ENCODE measurements at regions not wholly inside any gene's neighbourhood (a gene's known extent, or its start where the extent isn't known, plus 50 kb on each side); places are given as distances from the start of the nearest gene placed in this dataset.
"Not testable (repeated sequence)": the region's sequence is repeated elsewhere in the genome, so short reads cannot be mapped to it uniquely, and the experiment has no call there.

DNA sequence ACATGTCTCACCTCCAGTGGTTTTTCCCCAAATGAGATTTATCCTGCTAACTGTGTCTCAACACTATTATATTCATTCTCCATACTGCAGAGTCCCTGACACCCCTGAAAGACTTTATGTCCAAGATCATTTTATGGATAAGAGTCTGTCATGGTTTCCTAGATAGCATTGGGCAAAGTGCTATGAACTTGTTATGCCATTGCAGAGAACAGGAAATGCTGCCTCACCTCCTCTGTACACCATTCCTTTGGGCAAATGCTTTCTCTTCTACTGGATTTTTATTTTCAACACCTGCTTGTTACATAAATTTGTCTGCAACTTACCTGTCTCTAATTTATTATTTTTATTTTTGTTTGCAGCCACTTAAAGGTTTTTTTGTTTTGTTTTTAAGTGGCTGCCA, 652.5 kb upstream of the FAM98A start:
- DNase-seq, result no peak

DNA sequence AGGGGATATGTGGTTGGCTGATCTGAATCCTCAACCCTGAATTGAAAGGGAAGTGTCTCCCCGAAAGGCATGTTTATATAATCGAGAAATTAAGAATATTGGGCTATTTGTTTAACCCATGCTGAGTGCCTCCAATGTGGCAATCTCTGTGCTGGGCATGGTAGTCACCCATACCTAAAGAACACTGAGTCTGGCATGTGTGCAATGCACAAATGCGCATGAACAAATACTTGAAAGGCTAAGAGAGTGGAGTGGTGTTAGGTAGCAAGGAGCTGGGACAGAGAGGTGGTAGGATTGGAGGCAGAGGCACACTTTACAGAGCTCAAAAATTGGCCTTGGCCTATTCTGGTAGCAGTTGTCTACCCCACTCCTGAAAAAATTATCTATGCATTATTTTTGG, 645.1 kb upstream of the FAM98A start:
- no peak for DNase-seq

DNA sequence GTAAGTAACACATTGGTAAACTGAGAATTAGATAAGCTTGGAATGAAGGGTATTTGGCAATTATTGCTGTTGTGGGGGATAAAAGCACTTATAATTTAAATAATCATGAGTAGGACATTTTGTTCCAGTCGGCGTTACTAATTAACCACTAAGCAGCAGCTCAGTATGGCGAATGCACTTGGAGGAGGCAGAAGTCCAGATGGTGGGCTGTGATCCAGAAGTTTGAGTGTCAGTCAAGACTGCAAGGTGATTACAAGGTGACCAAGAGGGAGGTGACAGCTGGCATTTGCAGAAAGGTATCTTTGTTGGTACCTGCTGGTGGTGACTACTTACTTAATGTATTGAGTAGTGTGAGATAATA, 643.6 kb upstream of the FAM98A start:
- no peak for DNase-seq

GRCh38 chr2:34241905-34242762, 643.0 kb upstream of the FAM98A start:
- DNase-seq, result no peak

- no peak for DNase-seq
Measured at GRCh38 chr2:34239511-34239910, 640.4 kb upstream of the FAM98A start.

DNA sequence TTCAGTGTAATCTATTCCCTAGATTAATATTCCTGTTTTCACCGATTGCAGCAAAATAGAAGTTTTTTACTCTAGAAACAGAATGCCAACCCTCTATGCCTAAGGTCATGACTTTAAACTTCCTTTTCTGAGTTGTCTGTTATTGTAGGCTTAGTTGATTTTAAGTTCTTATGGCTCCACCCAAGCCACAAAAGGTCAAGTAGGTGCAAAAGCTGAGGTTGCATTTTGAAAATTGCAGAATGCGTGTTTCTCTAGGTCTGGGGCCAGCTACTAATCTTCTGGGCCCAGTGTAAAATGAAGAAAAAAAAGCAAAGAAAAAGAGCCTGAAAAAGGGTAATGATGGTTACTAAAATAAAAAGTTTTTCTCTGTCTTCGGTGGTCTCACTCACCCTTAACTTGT, 635.7 kb upstream of the FAM98A start:
- DNase-seq, result no peak

DNA sequence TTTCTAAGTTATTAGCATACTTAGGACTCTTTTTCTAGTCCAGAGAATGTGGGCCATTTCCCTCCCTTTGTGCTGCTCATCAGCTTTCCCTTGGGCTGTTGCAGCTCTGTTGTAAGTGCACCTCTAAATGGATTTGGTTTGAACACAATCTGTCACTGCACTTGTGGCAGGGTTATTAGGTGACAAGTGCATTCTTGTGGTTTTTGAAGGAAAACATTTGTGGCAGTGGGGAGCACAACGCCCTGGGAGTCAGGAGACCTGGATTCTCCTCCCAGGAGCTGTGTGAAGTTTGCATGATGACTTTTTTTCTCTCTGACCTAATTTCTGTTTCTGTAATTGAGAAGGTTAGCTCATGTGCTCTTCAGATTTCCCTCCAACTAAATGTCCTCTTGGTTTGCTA, 630.9 kb upstream of the FAM98A start:
- DNase-seq, result no peak

- no peak for DNase-seq
Measured at GRCh38 chr2:34215174-34215573, 616.1 kb upstream of the FAM98A start.

- not testable (repeated sequence) for DNase-seq
Measured at GRCh38 chr2:34210382-34210781, 611.3 kb upstream of the FAM98A start.

DNA sequence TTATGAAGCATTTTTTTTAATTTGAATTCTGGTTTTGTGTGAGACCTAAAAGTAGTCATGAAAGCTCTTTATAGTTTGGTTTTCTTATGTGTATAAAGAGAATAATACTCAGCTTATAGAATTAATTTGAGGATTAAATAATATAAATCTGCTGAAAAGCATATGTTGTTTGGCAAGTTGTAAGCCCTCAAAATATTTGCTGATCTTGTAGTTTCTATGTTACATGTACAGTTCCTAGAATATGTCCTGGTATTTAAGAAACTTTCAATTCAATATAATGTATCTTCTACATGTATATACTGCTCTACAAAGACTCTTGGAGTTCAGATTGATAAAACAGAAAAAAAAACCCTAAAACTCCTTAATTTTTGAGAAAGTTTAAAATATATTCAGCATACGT, 605.5 kb upstream of the FAM98A start:
- DNase-seq, result no peak

GRCh38 chr2:34201099-34201498, 602.0 kb upstream of the FAM98A start:
- no peak for DNase-seq

- DNase-seq, result no peak
Measured at GRCh38 chr2:34199971-34200370, 600.9 kb upstream of the FAM98A start.

DNA sequence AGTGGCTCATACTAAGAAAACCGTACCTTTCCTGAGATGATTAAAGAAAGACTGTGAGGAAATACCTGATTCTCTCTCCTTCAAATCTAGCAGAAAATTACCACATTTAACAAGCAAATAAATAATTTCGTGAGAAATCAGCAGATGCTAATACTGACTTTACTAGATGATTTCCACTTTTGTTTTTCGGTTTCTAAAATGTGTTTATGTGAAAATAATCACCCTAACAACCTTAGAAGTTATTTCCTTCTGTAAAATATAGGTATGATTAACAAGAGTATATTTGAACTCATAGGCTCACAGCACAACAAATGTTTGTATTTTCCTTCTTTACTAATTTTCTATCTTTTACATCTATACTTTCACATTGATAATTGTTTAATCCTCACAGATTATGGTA, 594.1 kb upstream of the FAM98A start:
- DNase-seq, result no peak

DNA sequence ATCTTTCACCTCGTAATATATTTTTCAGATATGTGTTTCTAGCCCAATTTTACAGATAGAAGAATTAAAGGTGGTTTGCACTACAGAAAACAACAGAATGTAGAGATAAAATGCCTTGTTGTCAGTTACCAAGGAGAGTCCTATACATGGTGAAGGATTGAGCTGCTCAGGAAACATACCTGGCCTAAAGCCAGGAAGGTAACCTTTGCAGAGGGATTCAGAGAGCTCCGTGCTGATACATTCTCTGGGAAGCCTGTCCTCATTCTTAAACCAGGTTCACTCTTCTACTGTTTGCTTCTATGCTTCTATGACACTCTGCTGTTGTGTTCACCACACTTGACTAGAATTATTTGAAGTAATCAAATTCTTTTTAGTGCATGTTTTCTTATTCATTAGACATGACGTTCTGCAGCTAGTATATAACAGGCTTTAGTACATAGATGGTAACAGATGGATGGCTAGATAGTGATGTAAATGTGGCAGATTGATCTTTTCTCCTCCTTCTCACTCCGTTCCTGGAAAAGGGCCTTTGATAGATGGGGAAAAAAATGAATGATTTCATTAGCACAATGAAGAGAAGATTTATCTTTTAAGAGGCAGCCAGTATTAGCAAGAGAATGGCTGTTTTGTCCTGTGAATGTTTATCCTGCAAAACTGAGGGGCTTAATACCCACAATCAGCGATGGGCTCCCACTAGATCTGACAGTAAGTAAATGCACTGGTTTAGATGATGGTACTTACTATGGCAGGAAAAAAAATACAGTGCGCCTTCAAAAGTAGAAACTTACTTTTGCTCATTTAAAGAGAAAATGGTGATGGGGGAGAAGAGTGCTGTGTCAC, 589.6 kb upstream of the FAM98A start:
- DNase-seq, result no peak

GRCh38 chr2:34179511-34179910, 580.4 kb upstream of the FAM98A start:
- no peak for DNase-seq

GRCh38 chr2:34178482-34178881, 579.4 kb upstream of the FAM98A start:
- no peak for DNase-seq

DNA sequence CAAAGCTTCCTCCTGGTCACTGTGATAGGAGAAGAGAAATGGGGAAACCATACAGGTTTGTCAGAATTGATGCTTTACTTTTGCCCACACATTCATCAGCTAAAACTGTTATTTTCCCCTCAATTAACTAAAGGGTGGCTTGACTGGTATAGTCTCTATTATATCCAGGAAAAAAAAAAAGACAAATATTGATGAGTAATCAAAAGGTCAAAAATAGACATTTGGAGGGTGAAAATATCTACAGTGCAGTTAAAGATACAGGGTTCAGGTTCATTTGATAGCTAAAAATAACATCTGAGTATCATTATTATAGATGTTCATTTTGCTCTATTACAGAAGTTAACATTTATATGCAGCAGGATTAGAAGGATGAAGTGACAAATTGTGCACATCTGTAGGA, 577.6 kb upstream of the FAM98A start:
- DNase-seq, result no peak

- DNase-seq, result no peak
Measured at GRCh38 chr2:34174506-34174905, 575.4 kb upstream of the FAM98A start.

- no peak for DNase-seq
Measured at GRCh38 chr2:34162231-34162630, 563.1 kb upstream of the FAM98A start.

DNA sequence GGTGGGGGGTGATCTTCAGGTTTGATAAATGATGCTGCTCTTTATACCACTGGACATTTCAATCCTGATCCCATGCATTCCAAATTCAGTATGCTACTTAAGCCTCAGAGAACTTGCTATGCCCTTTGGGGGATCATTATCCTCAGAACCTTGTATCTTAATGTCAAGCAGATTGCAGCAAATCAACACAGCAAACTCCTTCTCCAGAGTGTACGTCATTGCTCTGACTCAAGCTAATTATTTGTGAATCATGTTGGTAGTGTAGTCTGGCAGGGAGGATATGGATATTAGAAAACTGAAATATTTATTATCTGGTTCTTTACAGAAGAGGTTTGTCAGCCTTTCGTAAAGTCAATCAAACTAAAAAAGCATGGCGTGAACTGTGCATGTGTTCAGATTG, 562.5 kb upstream of the FAM98A start:
- DNase-seq, result no peak

DNA sequence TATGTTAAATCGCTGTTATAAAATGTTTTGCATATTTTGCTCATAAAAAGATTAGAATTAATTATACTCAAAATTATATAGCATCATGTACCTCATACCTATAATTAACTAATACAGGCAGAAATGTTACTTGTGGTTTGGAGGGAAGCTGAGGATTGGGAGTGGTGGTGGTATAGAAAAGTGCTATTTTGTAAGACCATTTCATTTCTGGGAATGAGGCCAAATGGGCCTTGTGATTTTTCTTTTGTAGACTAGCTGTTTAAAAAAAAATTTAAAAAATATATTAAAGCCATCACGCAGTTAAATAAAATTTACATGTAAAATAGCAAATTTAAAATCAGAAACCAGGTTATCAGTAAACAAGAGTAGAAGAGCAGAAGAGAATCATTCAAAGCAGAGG, 560.8 kb upstream of the FAM98A start:
- no peak for DNase-seq

- no peak for DNase-seq
Measured at GRCh38 chr2:34153484-34153883, 554.4 kb upstream of the FAM98A start.

GRCh38 chr2:34147780-34148179, 548.7 kb upstream of the FAM98A start:
- DNase-seq, result no peak

DNA sequence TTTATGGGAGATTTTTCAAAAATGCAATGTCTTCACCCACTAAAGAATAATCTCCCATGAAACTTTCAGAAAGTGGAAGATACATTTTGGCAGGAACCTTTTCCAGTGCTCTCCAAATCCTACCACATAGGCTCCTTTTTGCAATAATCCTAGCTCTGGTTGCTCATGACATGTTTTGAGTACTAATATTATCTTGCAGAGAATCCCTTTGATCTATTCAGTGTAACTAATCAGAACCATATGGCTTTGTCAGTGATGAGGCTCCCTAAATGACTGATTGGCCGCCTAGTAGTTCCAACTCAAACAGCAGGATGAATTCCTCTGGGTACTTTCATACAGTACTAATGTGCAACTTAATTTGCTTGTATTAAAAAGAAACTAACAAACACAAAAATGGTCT, 544.0 kb upstream of the FAM98A start:
- DNase-seq, result no peak

Data from NCI-H226 (cell line).